HG03108 (cell line): ENCODE measurements at regions not wholly inside any gene's neighbourhood (a gene's known extent, or its start where the extent isn't known, plus 50 kb on each side); places are given as distances from the start of the nearest gene placed in this dataset.
"Not testable (repeated sequence)": the region's sequence is repeated elsewhere in the genome, so short reads cannot be mapped to it uniquely, and the experiment has no call there.

ENCODE experiments used
- ATAC-seq: cut with Tn5 transposase; IDR thresholded peaks from one replicate; pipeline ENCODE4 v1.9.1; 2021; ENCODE audit warnings: moderate library complexity; ENCODE audit not compliant: unreplicated experiment

DNA sequence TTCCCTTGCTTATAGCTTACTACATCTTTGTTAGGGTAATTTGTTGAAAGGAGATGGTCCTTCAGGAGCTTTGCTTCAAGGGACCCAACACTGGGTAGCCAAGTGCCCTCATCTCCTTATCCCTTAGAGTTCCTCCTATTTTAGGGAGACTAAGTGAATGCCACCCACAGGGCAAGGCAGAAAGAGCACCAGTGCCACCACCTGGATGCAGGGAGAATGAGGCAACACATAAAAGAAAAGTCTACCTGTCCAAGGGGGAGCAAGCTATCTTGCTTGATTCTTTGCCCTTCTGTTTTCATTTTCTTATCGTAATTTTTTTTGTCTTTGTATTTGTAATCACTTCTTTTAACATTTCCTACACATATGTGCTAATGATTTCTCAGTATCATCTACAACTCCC lies 205.5 kb downstream of the NPR3 start:
- no peak for ATAC-seq

DNA sequence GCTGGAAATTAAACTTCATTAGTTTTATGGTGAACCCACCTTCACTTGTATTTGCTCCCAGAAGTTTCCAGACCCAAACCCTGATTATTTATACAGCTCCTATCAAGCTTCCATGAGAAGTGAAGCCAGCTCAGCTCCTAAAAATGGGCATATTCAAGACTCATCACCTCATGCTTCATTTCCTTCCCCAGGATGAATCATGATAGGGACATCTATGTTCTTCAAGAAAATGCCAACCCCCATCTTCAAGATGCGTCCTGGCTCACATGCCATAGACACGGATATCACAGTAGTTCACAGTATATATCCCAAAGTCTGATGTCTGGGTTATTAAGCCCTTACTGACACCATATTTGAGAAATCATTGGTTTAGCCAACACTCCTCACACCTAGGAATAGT lies 217.6 kb downstream of the NPR3 start:
- no peak for ATAC-seq

DNA sequence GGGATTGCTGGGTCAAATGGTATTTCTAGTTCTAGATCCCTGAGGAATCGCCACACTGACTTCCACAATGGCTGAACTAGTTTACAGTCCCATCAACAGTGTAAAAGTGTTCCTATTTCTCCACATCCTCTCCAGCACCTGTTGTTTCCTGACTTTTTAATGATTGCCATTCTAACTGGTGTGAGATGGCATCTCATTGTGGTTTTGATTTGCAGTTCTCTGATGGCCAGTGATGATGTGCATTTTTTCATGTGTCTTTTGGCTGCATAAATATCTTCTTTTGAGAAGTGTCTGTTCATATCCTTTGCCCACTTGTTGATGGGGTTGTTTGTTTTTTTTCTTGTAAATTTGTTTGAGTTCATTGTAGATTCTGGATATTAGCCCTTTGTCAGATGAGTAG lies 220.3 kb downstream of the NPR3 start:
- ATAC-seq, result not testable (repeated sequence)

DNA sequence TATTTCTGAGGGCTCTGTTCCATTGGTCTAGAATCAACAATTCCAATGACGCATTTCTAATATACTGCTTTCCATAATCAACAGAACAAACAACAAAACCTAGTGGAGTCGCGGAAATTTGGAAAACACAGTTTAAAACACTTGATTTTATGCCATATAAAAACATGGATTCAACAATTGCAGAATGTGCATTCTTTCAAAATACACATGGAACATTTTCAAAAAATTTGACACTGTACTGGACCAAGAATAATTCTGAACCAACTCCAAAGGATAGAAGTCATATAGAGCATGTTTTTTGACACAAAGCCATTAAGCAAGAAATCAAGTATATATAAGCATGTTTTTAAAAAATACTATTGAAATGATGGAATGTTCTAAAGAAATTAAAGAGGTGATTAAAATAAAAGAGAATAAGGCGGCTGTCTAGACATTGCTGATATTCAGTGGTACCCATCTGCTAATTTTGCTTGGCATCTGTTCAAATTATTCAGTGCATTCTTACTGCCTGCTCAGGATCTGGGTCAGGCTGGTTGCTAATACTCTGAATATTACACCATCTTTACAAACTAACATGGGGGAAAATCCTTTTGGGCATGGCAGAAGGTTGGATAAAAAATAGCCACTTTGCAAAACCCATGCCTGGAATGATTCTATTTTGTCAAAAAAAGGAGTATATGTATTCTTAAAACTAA lies 221.3 kb downstream of the NPR3 start:
- no peak for ATAC-seq

DNA sequence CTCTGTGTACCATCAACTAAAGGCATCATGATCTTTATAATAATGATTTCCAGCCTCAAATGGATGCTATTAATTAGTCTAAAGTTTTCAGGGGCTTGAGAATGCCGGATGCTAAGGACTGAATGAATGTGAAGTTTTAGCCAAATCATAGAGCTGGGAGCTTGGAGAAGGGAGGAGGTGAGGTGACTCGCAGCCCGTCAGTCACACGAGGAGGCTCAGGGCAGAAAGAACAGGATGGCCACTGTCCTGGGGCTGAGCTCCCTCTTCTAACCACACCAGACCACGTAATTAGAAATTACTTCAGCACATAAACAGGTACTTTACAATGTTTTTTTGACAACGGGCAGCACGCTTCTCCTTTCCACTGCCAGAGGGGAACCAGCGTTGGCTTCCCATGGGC lies 222.6 kb downstream of the NPR3 start:
- ATAC-seq, result no peak

DNA sequence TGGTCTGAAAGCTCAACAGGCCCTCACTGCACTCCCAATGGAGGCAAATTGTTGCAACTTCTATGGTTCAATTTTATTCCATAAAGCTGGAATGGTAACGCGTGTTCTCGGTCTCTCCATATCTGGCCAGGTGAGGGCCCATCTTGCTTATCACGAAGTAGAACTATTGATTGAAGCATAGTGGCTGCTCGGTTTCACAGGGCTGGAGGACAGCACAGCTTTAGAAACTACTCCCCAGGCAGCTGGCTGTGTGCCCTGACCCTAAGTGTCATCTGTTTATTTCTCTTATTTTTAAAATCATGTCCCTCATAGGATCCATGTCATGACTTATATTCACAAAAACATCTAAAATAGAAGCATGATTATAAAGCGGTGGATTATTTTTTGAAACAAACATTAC lies 223.4 kb downstream of the NPR3 start:
- no peak for ATAC-seq

DNA sequence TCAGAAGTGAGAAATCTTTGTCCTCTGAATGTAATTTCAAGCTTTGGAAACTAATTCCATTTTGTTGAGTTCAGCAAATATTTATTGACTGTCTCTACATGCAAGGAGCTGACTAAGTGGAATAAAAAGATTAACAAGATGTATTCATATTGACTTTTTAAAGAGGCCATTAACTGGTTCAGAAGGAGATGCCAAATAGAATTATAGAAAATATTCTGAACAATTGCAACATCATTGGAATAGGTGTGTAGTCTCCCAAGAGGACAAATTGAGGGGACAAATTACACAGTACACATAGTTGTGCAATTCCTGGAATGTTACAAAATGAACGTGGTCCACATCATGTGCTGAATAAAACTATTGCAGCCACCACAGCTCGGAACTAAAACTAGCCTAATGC lies 224.2 kb downstream of the NPR3 start:
- no peak for ATAC-seq

DNA sequence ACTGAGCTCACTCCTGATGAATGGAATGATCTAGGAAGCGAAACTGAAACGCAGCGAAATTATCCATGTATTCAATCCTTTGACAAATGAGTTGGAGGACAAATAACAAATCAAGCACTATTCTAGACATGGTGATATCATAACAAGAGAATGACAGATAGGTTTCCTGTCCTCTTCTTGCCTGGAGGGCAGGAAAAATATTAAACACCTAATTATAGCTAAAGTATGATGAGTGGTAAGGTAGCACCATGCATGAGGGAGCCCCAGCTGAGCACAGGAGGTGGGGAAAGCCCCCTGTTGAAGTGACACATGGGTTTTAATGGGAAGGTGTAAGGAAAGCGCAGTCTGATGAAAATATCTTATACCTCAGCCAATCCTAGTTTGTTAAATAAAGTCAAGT lies 225.2 kb downstream of the NPR3 start:
- ATAC-seq, result no peak

DNA sequence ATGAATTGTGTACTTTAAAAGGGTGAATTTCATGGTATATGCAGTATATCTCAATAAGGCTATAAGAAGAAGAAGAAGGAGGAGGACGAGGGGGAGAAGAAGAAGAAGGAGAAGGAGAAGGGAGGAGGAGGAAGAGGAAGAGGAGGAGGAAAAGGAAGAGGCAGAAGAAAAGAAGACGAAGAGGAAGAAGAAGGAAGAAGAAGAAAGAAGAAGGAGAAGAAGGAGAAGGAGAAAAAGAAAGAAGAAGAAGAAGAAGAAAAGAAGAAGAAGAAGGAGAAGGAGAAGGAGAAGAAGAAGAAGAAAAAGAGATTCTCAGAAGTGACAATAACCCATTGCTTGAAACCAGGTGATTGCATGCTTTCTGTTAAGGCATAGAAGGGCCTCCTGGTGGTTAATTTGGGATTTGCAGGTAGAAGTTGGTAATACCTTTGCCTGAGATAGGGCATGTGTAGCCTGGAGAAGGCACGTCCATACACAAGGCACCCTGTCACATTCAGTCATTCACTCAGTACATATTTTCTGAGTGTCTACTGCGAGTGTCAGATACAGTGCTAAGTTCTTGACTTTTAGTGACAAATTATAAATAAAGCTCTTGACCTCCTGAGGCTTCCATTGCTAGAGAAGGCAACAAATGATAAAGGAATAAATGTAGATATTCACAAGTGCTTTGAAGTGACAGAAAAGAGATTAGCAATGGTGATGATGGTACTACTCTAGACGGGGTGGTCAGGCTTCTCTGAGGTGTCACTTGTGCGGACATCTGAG lies 231.3 kb downstream of the NPR3 start:
- ATAC-seq, result no peak

DNA sequence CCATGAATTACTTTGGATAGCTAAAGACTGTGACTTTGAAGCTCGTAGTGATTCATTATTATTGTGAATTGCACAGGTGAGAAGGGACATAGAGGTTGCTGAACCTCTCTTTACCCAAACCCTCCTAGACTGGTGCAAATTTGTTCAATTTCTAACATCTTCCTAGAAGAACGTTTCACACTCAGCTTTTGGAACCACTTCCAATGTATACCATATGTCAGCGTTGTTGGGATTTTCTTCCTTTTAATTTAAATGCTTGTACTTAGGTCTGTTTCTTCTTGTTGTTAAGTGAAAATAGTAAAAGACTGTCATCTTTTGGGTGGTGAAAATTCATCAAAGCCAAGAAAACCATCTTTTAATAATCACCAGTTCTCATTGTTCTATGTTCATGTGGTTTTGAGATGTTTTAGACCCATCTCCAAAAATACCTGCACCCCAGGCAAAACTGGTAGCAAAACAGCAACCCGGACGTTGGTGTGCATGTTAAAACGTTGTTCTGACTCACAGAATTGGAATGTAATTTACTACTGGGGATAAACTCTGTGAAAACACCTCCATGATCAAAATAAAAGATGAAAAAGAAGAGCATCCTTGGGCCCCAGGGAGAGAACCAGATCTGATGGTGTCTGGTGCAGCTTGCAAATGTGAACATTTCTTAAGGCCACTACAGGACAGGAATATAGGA lies 238.3 kb downstream of the NPR3 start:
- no peak for ATAC-seq

DNA sequence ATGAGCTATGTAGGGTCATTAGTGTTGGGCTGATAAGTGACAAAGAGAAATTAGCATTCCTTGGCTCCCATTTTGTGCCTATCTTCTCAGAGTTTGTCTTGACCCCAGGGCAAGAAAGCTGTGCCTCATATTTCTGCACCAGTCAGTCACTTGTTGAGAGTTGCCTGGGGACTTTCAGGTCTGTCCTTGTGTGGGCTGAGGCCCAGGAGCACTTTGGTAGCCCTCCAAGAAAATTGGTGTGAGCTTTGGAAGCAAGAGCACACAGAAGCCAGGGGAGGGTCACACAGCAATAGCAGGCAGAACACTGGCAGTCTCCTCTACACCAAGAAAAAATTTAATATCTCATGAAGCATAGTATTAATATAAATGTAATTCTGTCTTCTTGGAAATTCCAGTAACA lies 239.9 kb downstream of the NPR3 start:
- no peak for ATAC-seq

DNA sequence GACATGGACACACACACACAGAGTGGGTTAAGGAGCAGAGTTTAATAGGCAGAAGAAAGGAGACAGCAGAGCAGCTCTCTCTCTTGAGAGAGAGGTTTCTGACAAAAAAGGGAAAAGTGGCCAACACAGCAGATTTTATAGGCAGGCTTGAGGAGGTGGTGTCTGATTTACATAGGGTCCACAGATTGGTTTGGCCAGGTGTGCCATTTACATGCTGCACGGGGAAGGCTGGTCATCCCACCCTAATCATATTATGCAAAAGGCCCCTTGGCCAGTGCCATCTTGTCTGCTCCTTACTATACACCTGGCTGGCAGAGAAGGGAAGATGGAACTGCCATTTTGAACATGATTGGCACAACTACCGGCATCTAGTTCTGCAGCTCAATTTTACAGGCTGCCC lies 240.8 kb downstream of the NPR3 start:
- ATAC-seq, result no peak

DNA sequence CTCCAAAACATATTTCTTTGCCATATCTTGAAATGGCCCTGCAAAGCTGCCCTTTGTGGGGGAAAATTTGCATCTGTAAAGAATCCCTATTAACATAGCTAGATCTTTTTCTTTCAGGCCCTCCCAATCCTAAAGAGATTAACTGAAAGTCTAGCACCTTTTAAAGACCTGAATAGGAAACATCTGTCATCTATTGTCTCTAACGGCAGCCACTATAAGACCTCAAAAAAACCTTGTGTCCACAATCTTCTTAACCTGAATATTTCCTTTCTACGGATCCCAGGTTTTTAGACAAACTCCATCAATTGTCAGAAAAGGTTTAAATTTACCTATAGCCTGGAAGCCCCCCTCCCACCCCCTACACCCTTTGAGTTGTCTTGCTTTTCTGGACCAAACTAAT lies 241.3 kb downstream of the NPR3 start:
- not testable (repeated sequence) for ATAC-seq

DNA sequence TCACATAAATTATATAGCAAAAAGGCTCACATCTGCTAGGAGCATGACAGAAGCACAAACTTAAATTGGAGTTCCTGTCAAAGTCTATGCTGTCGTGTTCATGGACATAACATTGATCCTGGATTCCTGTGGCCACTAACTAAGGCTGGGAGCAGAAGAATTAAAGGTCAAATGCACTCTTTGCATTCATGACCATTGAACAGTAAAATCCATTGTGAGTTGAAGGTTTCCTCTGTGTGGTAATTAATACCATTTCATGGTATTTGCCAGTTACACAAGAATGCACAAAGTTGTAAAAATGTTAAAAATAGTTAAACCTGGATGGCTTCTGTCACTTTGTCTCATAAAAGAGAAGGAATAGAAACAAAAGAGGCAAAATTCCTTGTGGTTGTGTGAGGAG lies 242.6 kb downstream of the NPR3 start:
- ATAC-seq, result no peak

DNA sequence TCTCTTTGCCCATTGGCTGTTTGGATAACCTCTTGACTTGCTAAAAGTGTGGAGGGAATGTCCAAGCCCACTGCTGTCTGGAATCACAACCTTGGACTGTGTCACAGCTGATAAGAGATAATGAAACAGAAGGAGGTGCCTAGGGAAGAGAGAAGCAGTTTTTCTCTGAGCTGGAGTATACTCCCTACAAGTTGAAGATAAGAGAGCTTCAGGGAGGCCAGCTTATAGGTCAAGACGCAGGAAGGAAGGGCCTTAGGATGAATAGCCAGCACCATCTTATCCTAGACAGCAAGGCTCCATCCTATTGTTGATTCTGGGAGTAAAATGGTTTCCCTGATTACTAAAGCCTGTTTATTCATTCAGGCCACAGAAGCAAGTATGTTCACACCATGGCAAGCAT lies 244.7 kb downstream of the NPR3 start:
- ATAC-seq, result no peak

DNA sequence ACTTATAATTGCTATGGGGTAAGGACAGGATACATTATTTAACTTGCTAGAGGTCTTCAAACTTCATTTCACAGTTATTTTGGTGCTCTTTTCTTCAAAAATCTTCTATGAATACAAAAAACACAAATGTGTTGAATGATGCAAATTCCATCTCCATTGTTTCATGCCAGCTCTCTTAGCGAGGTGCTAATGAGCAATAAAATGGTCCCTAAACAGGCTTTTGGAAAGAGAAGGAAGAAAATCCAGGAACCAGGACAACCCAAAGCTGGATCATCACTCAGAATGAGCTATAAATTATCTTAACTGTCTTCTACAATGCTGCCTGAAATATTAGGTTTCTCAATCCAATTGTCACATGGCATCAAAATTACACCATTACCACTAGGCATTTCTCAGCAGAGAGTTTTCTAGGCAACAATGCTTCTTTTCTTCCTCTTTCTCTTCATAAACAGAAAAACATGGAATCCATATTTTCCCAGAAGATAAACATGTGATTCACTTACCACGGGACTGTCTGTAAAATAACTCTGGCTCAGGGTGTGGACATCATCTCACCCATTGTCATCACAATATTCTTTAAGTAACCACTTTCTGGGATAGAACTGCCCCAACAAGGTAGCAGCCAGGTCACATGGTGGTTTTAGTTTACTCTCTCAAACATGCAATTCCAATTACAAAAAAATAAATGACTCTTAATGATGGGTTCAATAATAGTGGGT lies 249.4 kb downstream of the NPR3 start:
- no peak for ATAC-seq

DNA sequence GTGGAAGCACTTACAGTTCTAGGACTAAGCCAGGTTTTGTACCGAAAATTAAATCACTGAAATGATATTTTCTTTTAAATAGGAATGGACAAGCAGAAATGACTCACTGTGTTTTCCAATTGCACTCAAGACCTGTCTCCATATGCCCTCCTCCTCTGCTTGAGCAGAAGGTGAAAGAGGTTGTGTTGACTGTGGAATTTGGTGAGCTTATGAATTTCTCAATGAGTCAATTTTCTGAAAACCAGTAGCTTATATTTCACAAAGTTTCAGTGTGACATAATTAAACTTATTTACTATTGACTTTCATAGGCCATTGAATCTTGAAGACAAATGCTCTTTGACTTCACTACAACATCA lies 249.9 kb downstream of the NPR3 start:
- ATAC-seq, result no peak

DNA sequence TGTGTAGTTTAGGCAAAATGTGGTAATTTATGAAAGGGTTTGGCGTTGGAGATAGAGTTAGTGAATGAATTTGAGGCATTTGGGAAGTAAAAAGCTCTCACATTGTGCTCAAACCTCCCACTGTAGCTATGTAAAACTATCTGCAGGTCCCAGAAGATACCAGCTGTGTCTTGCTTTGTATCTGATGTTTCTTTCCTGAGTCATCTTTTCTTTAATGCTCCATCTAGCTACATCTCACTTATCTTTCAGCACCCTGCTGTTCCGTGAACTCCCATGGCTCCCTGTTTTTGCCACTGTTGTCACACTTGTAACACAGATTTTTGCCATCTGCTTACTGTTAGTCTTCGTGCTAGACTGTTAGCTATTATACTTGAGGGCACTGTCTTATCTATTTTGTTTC lies 253.1 kb downstream of the NPR3 start:
- no peak for ATAC-seq

DNA sequence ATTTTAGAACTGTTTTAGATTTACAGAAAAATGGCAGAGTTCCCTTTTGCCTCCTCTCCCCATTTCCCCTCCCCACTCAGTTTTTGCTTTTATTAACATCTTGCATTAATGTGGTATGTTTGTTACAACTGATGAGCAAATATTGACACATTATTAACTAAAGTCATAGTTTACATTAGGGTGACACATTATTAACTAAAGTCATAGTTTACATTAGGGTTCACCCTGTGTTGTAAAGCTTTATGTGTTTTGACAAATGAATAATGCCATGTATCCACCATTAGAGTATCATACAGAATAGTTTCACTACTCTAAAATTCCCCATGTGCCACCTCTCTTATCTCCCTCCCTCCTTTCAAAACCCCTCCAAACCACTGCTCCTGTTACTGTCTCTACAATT lies 262.5 kb downstream of the NPR3 start:
- no peak for ATAC-seq

DNA sequence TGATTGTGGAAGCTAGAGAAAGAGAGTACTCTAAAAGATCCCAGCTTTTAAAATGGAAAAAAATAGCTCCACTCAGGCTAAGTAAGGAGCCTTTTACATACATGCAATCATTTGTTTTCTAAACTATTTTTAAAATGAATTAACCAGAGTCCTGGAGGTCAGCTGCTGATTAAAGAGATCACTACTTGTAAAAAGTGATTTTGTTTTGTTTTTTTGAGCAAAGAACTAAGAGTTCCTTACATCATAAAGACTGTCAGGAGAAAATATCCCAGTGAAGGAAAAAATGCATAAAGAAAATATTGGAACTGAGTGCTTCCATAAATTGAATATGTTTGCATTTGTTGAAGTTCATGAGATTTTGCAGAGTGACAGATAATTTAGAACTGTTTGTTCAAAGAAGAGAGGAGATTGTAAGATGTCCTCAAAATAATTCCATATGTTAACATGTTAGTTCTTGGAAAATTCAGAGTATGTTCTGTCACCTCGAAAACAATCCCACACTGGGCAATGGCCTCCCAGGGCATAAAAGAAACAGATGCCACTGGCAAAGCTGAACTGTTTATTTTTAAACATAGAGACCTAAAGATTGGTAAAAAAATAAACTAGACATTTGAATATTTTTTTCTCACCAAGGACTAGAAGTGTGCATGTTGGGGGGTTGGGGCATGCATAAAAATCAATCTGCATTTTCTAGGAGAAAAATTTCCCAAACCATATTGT lies 264.7 kb downstream of the NPR3 start:
- ATAC-seq, result no peak

DNA sequence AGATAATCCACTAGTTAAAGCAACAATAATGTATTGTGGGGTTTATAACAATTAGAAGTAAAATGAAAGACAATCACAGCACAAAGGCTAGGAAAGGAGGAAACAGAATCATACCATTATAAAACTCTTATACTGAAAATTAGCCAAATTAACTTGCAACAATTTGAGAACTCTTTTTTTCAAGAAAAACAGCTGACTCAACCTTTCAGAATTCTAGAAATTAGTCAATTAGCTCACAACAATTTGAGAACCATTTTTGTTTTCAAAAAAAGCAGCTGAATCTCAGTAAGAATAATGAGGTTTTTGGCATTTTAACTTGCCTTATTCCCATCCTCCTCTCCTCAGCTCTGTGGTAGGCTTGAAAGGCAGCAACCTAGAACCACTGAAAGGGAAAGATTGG lies 269.9 kb downstream of the NPR3 start:
- ATAC-seq, result no peak
